Keratinocyte (primary cell): ENCODE measurements at regions not wholly inside any gene's neighbourhood (a gene's known extent, or its start where the extent isn't known, plus 50 kb on each side); places are given as distances from the start of the nearest gene placed in this dataset.

Source experiments
- DNase-seq: peaks from one replicate; pipeline ENCODE4 v3.0.0-alpha.2; 2011; ENCODE audit warnings: low read depth, missing footprints, low spot score
- FAIRE-seq: peaks from 2 replicates; lab custom pipeline; 2011; peaks lifted over from hg19 to GRCh38; lab: Jason Lieb, UNC
- H2AFZ ChIP-seq: 2 replicates; pipeline ENCODE4 v1.6.0; 2012; ENCODE audit warnings: low read length, control low read depth, inconsistent platforms; ENCODE audit not compliant: control insufficient read depth
- H3K27ac ChIP-seq: 2 replicates; pipeline ENCODE4 v1.5.1; 2011; ENCODE audit warnings: low read length; ENCODE audit not compliant: control insufficient read depth, insufficient read depth
- H3K27me3 ChIP-seq: 3 replicates; pipeline ENCODE4 v1.6.0; 2011; ENCODE audit warnings: low read length; ENCODE audit not compliant: control insufficient read depth, insufficient read depth; ENCODE audit errors: extremely low read depth
- H3K36me3 ChIP-seq, 2 experiments: 2 replicates in 1 of 2; 3 replicates in 1 of 2; pipeline ENCODE4 v1.5.1; 2011; ENCODE audit warnings: low read length in 2 of 2, mild to moderate bottlenecking in 1 of 2; ENCODE audit not compliant: control insufficient read depth in 2 of 2, insufficient read depth in 2 of 2; ENCODE audit errors: extremely low read depth in 1 of 2
- H3K4me1 ChIP-seq: 3 replicates; pipeline ENCODE4 v1.5.1; 2011; ENCODE audit warnings: low read length; ENCODE audit not compliant: control insufficient read depth, insufficient read depth; ENCODE audit errors: extremely low read depth
- H3K4me2 ChIP-seq: 3 replicates; pipeline ENCODE4 v1.6.0; 2011; ENCODE audit warnings: low read depth, low read length; ENCODE audit not compliant: control insufficient read depth, insufficient read depth; ENCODE audit errors: extremely low read depth
- H3K4me3 ChIP-seq, 3 experiments: fragments of 200-600 bp in 1 of 3; sonication (generic) in 1 of 3; 2 replicates in 2 of 3; 3 replicates in 1 of 3; pipeline ENCODE4 v1.5.1; 2011 to 2016; ENCODE audit warnings: low read length in 3 of 3, mild to moderate bottlenecking in 3 of 3, control low read depth in 2 of 3, inconsistent platforms in 1 of 3, low read depth in 1 of 3, mixed read lengths in 1 of 3, mixed run types in 1 of 3, moderate library complexity in 1 of 3; ENCODE audit not compliant: control insufficient read depth in 2 of 3, insufficient read depth in 2 of 3; ENCODE audit errors: extremely low read depth in 1 of 3
- H3K79me2 ChIP-seq: 2 replicates; pipeline ENCODE4 v1.6.0; 2012; ENCODE audit warnings: low read length; ENCODE audit not compliant: control insufficient read depth, insufficient read depth
- H3K9ac ChIP-seq: 3 replicates; pipeline ENCODE4 v1.6.0; 2011; ENCODE audit warnings: low read length; ENCODE audit not compliant: control insufficient read depth, insufficient read depth; ENCODE audit errors: extremely low read depth
- H3K9me1 ChIP-seq: 3 replicates; pipeline ENCODE4 v1.6.0; 2011; ENCODE audit warnings: low read length; ENCODE audit not compliant: control insufficient read depth, insufficient read depth; ENCODE audit errors: extremely low read depth
- H3K9me3 ChIP-seq: 2 replicates; pipeline ENCODE4 v1.5.1; 2012; ENCODE audit warnings: low read depth, low read length; ENCODE audit not compliant: control insufficient read depth
- H4K20me1 ChIP-seq: 3 replicates; pipeline ENCODE4 v1.6.0; 2011; ENCODE audit warnings: low read length; ENCODE audit not compliant: control insufficient read depth, insufficient read depth; ENCODE audit errors: extremely low read depth
- CTCF ChIP-seq, 3 experiments: IDR thresholded peaks in 1 of 3; conservative IDR thresholded peaks in 1 of 3; optimal IDR thresholded peaks in 1 of 3; 2 replicates in 2 of 3; 3 replicates in 1 of 3; pipeline versions ENCODE3 to v1.5.1; 2011; ENCODE audit warnings: low read length in 3 of 3, mild to moderate bottlenecking in 3 of 3, moderate library complexity in 2 of 3, control low read depth in 1 of 3, inconsistent platforms in 1 of 3; ENCODE audit not compliant: insufficient read depth in 2 of 3; ENCODE audit errors: extremely low read depth in 1 of 3
- EZH2 ChIP-seq: IDR thresholded peaks from one replicate; pipeline ENCODE4 v1.6.1; 2012; ENCODE audit warnings: inconsistent platforms, mild to moderate bottlenecking, low read length, moderate library complexity
- dilution Hi-C: fragments of 300-500 bp; cut with MboI; formaldehyde crosslinking; loops from one replicate; pipeline ENCODE4 v1.7.0; 2020; ENCODE audit warnings: low sequenced_read_pairs; ENCODE audit not compliant: extremely low pct_ligation_motif_present

GRCh38 chr22:47564651-47565434 is 802.4 kb downstream of the TBC1D22A start:
- Histone ChIP-seq H3K4me2 (no peak overlapping the region), H2AFZ (no peak overlapping the region), H3K9me3 (peaks cover 8% of the 10 kb centered on the region), H3K36me3 (no peaks in the 10 kb centered on the region), H3K4me1 (no peaks in the 10 kb centered on the region), H3K9ac (no peak overlapping the region), H3K4me3 (no peak overlapping the region), H3K27me3 (no peaks in the 10 kb centered on the region), H4K20me1 (no peaks in the 10 kb centered on the region), H3K27ac (no peak overlapping the region), H3K9me1 (no peaks in the 10 kb centered on the region), H3K79me2 (no peaks in the 10 kb centered on the region)
- no peak for FAIRE-seq
- TF ChIP-seq CTCF (optimal IDR thresholded peaks at IDR 0.05 in 1 of 3, IDR thresholded peaks at IDR 0.05 in 1 of 3, conservative IDR thresholded peaks at IDR 0.05 in 1 of 3; ENCODE audit: extremely low read depth in 1 of 3, insufficient read depth in 2 of 3, low read length in 3 of 3) (no peak), EZH2 (no peak)
- no peak for DNase-seq
- dilution Hi-C loops = no loop called here

- no peaks in the 10 kb centered on the region for H3K9me1 ChIP-seq
These were observed 801.7 kb downstream of the TBC1D22A start for GRCh38 chr22:47564158-47564450.

More at GRCh38 chr22:47564158-47564450, 801.7 kb downstream of the TBC1D22A start:
- TF ChIP-seq CTCF (optimal IDR thresholded peaks at IDR 0.05 in 1 of 3, IDR thresholded peaks at IDR 0.05 in 1 of 3, conservative IDR thresholded peaks at IDR 0.05 in 1 of 3; ENCODE audit: extremely low read depth in 1 of 3, insufficient read depth in 2 of 3, low read length in 3 of 3) = no peak
- TF ChIP-seq EZH2 = no peak
- Histone ChIP-seq H3K27me3 (no peaks in the 10 kb centered on the region), H4K20me1 (no peaks in the 10 kb centered on the region), H3K27ac (no peak overlapping the region), H3K9ac (no peak overlapping the region), H3K4me3 (no peak overlapping the region), H3K79me2 (no peaks in the 10 kb centered on the region), H2AFZ (no peak overlapping the region), H3K36me3 (no peaks in the 10 kb centered on the region), H3K9me3 (peaks cover 6% of the 10 kb centered on the region), H3K4me2 (no peak overlapping the region), H3K4me1 (no peaks in the 10 kb centered on the region)
- dilution Hi-C loops = no loop called here
- FAIRE-seq (no peak), DNase-seq (no peak)
